HG03442 (cell line): ENCODE measurements at regions not wholly inside any gene's neighbourhood (a gene's known extent, or its start where the extent isn't known, plus 50 kb on each side); places are given as distances from the start of the nearest gene placed in this dataset.

Experiments
- ATAC-seq: cut with Tn5 transposase; IDR thresholded peaks from one replicate; pipeline ENCODE4 v1.9.1; 2021; ENCODE audit warnings: mild to moderate bottlenecking, moderate library complexity; ENCODE audit not compliant: unreplicated experiment

DNA sequence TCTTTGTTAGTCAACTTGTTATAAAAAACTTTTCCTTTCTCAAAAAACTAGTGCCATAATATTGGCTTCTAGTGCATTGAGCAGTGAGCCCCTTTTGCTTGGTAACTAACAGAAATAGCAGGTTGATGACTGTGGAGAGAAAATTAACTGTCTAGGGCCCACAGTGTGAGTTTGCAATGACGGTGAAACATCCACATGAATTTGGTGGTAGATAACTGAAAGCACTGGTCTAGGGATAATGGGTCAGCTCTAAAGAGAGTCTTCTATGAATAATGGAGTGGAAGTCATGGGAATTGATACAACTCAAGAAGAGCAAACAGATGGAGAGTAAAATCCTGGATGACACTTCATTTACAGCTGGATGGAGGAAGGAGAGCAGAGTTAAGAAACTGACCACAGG lies 245.4 kb downstream of the METTL4 start:
- no peak for ATAC-seq

- ATAC-seq: no peak
These were observed 244.3 kb downstream of the METTL4 start for GRCh38 chr18:2326999-2327398.

DNA sequence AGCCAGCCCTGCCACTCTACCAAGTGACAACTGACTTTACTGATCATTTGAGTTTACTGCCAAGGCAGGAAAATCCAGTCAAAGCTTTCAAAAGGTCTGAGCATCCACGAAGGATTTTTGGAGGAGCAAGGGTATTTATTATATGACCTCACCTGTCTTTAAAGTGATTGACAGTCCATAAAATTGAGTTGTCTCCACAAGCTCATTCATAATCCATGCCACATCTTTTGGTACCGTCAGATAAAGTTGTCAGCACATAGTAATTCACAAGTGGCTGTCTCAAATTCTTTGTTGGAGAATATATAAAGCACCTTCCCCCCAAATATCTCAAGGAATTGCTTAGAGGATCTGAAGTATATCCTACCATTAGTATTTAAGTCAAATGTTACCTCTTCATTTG lies 240.5 kb downstream of the METTL4 start:
- ATAC-seq: no peak

- ATAC-seq: no peak
These were observed 239.8 kb downstream of the METTL4 start for GRCh38 chr18:2331491-2331890.

GRCh38 chr18:2336690-2337392 lies 234.5 kb downstream of the METTL4 start:
- no peak for ATAC-seq

DNA sequence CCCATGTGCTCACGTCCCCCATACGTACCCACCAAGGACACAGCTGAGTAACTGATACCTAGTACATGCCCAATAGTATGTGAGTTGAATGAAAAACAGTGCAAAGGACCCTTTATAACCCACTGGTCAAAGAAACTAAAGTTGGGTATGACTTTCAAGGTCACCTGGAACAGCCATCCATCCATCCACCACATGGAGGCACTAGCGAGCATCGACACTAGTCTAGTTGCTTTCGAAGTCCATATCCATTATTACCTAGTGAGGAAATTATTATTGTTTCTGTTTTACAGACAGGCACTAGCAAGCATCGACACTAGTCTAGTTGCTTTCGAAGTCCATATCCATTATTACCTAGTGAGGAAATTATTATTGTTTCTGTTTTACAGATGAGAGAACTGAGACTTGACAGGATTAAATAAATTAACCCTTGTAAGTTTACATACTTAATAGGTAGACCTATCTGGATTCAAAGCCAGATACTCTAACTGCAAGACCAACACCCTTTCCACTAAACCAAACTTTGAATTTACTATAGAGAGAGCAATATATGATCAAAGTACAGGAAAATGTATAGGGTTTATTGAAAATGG lies 233.7 kb downstream of the METTL4 start:
- peak; percentile 87 for ATAC-seq

DNA sequence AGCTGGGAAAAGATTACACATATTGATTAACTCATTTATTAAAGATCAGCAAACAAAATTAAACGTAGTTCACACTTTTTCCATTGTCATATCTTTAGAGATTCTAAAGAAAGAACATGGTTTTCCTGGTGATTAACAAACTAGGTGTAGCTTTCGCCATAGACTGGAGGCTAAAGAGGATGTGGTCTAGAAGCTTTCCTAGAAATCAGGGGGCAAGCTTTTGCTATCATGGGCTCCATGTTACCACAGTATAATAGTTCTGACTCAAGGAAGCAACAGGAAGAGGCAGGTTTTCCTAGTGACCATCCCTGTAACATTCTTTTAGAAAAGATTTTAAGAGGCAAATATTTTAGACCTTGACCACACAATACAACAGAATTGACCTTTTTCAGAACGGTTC lies 232.7 kb downstream of the METTL4 start:
- ATAC-seq: no peak

DNA sequence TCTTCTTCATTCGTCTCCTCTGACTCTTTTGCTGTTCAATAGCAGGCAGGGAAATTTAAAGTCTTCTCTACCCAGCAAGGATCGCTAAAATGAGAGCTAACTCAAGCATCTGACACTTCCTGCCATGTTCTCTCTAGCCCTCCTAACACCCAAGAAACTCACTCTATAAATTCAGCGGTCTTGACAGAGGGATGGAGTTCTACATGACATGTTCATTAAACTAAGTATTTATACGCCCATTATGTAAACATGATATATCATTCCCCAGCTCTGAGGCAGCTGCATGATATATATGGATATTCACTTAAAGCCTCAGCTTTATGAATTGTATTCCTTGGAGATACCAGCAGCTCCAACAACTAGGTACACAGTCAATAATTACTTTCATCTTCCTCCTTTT lies 231.0 kb downstream of the METTL4 start:
- ATAC-seq: no peak

GRCh38 chr18:2348003-2348402 lies 223.3 kb downstream of the METTL4 start:
- no peak for ATAC-seq

GRCh38 chr18:2351126-2351850 lies 220.0 kb downstream of the METTL4 start:
- ATAC-seq: no peak

- no peak for ATAC-seq
These were observed 217.0 kb downstream of the METTL4 start for GRCh38 chr18:2354292-2354691.

DNA sequence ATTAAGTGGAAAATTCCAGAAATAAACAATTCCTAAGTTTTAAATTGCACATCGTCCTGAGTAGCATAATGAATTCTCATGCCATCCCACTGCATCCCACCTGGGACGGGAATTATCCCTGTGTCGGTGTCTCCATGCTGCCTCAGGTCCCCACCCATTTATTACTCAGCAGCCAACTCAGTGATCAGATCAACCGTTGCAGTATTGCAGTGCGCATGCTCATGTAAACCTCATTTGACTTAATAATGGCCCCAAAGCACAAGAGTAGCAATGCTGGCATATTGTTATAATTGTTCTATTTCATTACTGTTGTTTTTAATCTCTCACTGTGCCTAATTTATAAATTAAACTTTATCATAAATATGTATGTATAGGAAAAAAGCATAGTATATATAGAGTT lies 214.4 kb downstream of the METTL4 start:
- no peak for ATAC-seq

DNA sequence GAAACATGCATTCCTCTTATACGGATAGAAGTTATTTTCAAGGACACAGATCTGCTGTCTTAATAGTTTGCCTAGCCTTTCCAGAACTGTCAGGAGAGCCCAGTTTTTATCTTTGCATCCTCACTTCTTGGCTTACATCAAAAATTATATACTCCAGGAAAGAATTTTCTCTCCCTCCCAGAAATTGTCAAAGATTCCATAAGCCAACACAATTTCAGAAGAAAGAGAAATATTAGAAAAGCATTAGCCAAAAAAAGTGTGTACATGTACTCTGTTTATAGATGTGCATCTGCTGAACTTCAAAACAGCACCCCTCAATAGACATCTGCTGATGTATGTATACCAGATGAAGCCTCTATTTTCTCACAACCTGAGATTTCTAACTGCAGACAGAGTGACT lies 210.4 kb downstream of the METTL4 start:
- ATAC-seq: no peak

- no peak for ATAC-seq
These were observed 203.2 kb downstream of the METTL4 start for GRCh38 chr18:2368102-2368501.

DNA sequence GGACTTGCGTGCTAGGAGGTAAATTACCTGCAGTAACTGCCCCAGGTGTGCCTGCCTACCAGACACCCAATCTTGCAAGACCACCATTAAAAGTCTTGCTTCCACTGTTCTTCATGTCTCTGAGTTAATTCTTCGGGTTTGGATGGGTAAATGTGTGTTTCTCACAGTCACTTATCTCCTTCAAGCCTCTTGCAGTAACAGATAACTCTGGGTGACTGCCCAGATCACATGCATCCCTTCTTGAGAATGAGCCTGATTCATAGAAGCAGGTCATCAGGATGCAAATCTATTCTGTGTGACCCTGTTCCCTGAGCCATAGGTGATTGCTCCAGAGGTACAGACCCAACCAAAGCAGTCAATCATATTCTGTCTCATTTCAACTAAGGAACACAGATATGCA lies 194.6 kb downstream of the METTL4 start:
- ATAC-seq: no peak

GRCh38 chr18:2380101-2380500 lies 191.2 kb downstream of the METTL4 start:
- ATAC-seq: no peak

DNA sequence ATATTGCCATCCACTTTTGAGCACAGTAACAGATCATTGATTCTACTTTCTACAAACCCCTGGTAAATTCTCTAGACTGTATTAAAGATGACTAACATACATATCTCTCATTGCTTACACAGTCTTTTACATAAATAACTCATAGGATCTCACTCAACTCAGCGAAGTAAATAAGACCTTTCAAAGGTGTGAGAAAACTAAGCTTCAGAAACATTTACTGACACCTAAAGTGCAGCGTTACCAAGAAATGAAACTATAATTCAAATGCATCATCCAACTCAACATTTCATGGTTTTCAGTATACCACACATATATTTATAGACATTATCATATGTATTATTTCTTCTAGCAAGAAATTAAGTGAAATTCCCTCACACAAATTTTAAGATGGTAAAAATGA lies 189.8 kb downstream of the METTL4 start:
- no peak for ATAC-seq

DNA sequence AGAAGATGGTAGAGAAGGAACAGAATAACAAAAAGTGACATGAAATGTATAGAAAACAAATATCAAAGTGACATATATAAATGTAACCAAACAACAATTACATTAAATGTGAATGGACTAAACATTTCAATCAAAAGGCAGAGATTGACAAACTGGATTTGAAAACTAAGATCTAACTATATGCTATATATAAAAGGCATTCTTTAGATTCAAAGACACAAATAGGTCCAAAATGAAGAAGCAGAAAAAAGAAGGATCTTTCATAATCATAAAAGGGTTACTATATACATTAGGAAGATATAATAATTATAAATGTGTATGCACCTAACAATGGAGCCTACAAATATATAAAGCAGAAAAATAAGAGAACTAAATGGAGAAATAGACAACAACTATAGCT lies 183.7 kb downstream of the METTL4 start:
- no peak for ATAC-seq

GRCh38 chr18:2390158-2390557 lies 181.1 kb downstream of the METTL4 start:
- no peak for ATAC-seq

GRCh38 chr18:2391470-2391869 lies 179.8 kb downstream of the METTL4 start:
- no peak for ATAC-seq

- no peak for ATAC-seq
These were observed 178.9 kb downstream of the METTL4 start for GRCh38 chr18:2392446-2392845.

GRCh38 chr18:2394684-2395083 lies 176.6 kb downstream of the METTL4 start:
- ATAC-seq: no peak
